ENCODE measurements at regions not wholly inside any gene's neighbourhood (a gene's known extent, or its start where the extent isn't known, plus 50 kb on each side); places are given as distances from the start of the nearest gene placed in this dataset.

GRCh38 chr4:35447474-35447873 is 796.8 kb downstream of the ARAP2 start:
- intact Hi-C loops (cut with DNase I): no loop called here
- DNase-seq (ENCODE audit: low spot score): no peak

- intact Hi-C loops (cut with DNase I): no loop called here
- DNase-seq (ENCODE audit: low spot score): no peak
Observed at GRCh38 chr4:35459045-35459444, 785.3 kb downstream of the ARAP2 start.

GRCh38 chr4:35461931-35462659 is 782.2 kb downstream of the ARAP2 start:
- intact Hi-C loops (cut with DNase I): no loop called here
- DNase-seq (ENCODE audit: low spot score): no peak

- DNase-seq (ENCODE audit: low spot score): no peak
Observed at GRCh38 chr4:35463251-35463952, 780.9 kb downstream of the ARAP2 start.

GRCh38 chr4:35464964-35465528 is 779.3 kb downstream of the ARAP2 start:
- intact Hi-C loops (cut with DNase I): no loop called here

More at GRCh38 chr4:35463251-35463952, 780.9 kb downstream of the ARAP2 start:
- intact Hi-C loops (cut with DNase I): no loop called here

GRCh38 chr4:35491093-35491492 is 753.2 kb downstream of the ARAP2 start:
- intact Hi-C loops (cut with DNase I): no loop called here
- DNase-seq (ENCODE audit: low spot score): no peak

More at GRCh38 chr4:35464964-35465528, 779.3 kb downstream of the ARAP2 start:
- DNase-seq (ENCODE audit: low spot score): no peak

GRCh38 chr4:35493977-35494376 is 750.3 kb downstream of the ARAP2 start:
- DNase-seq (ENCODE audit: low spot score): no peak
- intact Hi-C loops (cut with DNase I): no loop called here

- intact Hi-C loops (cut with DNase I): no loop called here
Observed at GRCh38 chr4:35494955-35495354, 749.4 kb downstream of the ARAP2 start.

GRCh38 chr4:35500812-35501211 is 743.5 kb downstream of the ARAP2 start:
- intact Hi-C loops (cut with DNase I): no loop called here
- DNase-seq (ENCODE audit: low spot score): no peak

More at GRCh38 chr4:35494955-35495354, 749.4 kb downstream of the ARAP2 start:
- no peak for DNase-seq (ENCODE audit: low spot score)

GRCh38 chr4:35503435-35503834 is 740.9 kb downstream of the ARAP2 start:
- no peak for DNase-seq (ENCODE audit: low spot score)
- intact Hi-C loops (cut with DNase I): no loop called here

- DNase-seq (ENCODE audit: low spot score): no peak
- intact Hi-C loops (cut with DNase I): no loop called here
Observed at GRCh38 chr4:35506161-35506560, 738.2 kb downstream of the ARAP2 start.

- intact Hi-C loops (cut with DNase I): no loop called here
- DNase-seq (ENCODE audit: low spot score): no peak
Observed at GRCh38 chr4:35511851-35512250, 732.5 kb downstream of the ARAP2 start.

- no peak for DNase-seq (ENCODE audit: low spot score)
- intact Hi-C loops (cut with DNase I): no loop called here
Observed at GRCh38 chr4:35516102-35516501, 728.2 kb downstream of the ARAP2 start.

- intact Hi-C loops (cut with DNase I): no loop called here
- DNase-seq (ENCODE audit: low spot score): no peak
Observed at GRCh38 chr4:35520059-35520458, 724.3 kb downstream of the ARAP2 start.

- intact Hi-C loops (cut with DNase I): no loop called here
- no peak for DNase-seq (ENCODE audit: low spot score)
Observed at GRCh38 chr4:35521682-35522081, 722.6 kb downstream of the ARAP2 start.

GRCh38 chr4:35525192-35525978 is 718.9 kb downstream of the ARAP2 start:
- intact Hi-C loops (cut with DNase I): no loop called here
- no peak for DNase-seq (ENCODE audit: low spot score)

- intact Hi-C loops (cut with DNase I): no loop called here
- no peak for DNase-seq (ENCODE audit: low spot score)
Observed at GRCh38 chr4:35526456-35526855, 717.9 kb downstream of the ARAP2 start.

GRCh38 chr4:35534962-35535361 is 709.4 kb downstream of the ARAP2 start:
- intact Hi-C loops (cut with DNase I): no loop called here
- no peak for DNase-seq (ENCODE audit: low spot score)

- DNase-seq (ENCODE audit: low spot score): no peak
Observed at GRCh38 chr4:35538807-35539206, 705.5 kb downstream of the ARAP2 start.

GRCh38 chr4:35539404-35540055 is 704.8 kb downstream of the ARAP2 start:
- intact Hi-C loops (cut with DNase I): no loop called here
- DNase-seq (ENCODE audit: low spot score): no peak

More at GRCh38 chr4:35538807-35539206, 705.5 kb downstream of the ARAP2 start:
- intact Hi-C loops (cut with DNase I): no loop called here

Measured in cardiac septum (tissue), 1 donor.